ENCODE measurements at regions not wholly inside any gene's neighbourhood (a gene's known extent, or its start where the extent isn't known, plus 50 kb on each side); places are given as distances from the start of the nearest gene placed in this dataset.

GRCh38 chr19:31510635-31511034, 161.4 kb upstream of the TSHZ3 start:
- no peaks in the 10 kb centered on the region for H3K9me3 ChIP-seq
- no peak for DNase-seq (ENCODE audit: extremely low spot score)
- no peak overlapping the region for H3K27ac ChIP-seq (replicated peaks in 1 of 4)
- no peak overlapping the region for H3K4me3 ChIP-seq
- H3K4me1 ChIP-seq = no peaks in the 10 kb centered on the region
- intact Hi-C loops (cut with DNase I) = no loop called here
- H3K27me3 ChIP-seq = peaks cover 0 to 11% (median 0%) of the 10 kb centered on the region in 4 donors
- 89% methylated on average over 10 of the region's 10 CpGs for whole genome bisulfite sequencing
- TF ChIP-seq CTCF (IDR thresholded peaks at IDR 0.05) (no peak), POLR2A (IDR thresholded peaks at IDR 0.05; ENCODE audit: low read depth) (no peak), EP300 (IDR thresholded peaks at IDR 0.05) (no peak), POLR2AphosphoS5 (IDR thresholded peaks at IDR 0.05) (no peak)
- H3K36me3 ChIP-seq = no peaks in the 10 kb centered on the region

GRCh38 chr19:31511098-31511497, 161.9 kb upstream of the TSHZ3 start:
- Histone ChIP-seq H3K27ac (replicated peaks in 1 of 4) (no peak overlapping the region), H3K27me3 (peaks cover 0 to 13% (median 0%) of the 10 kb centered on the region in 4 donors), H3K4me3 (no peak overlapping the region), H3K36me3 (no peaks in the 10 kb centered on the region), H3K9me3 (no peaks in the 10 kb centered on the region), H3K4me1 (no peaks in the 10 kb centered on the region)
- intact Hi-C loops (cut with DNase I) = no loop called here
- TF ChIP-seq CTCF (IDR thresholded peaks at IDR 0.05) (no peak), POLR2A (IDR thresholded peaks at IDR 0.05; ENCODE audit: low read depth) (no peak), POLR2AphosphoS5 (IDR thresholded peaks at IDR 0.05) (no peak), EP300 (IDR thresholded peaks at IDR 0.05) (no peak)
- peak; percentile 85 for DNase-seq (ENCODE audit: extremely low spot score)
- 87% methylated on average over 3 of the region's 3 CpGs for WGBS

- peaks cover 0 to 15% (median 0%) of the 10 kb centered on the region in 4 donors for H3K27me3 ChIP-seq
- no peak overlapping the region for H3K27ac ChIP-seq (replicated peaks in 1 of 4)
- no peak for DNase-seq (ENCODE audit: extremely low spot score)
- no peaks in the 10 kb centered on the region for H3K36me3 ChIP-seq
- 97% methylated on average over 5 of the region's 5 CpGs for WGBS
- no peak for TF ChIP-seq CTCF (IDR thresholded peaks at IDR 0.05)
- no peak for TF ChIP-seq EP300 (IDR thresholded peaks at IDR 0.05)
- no peak for TF ChIP-seq POLR2A (IDR thresholded peaks at IDR 0.05; ENCODE audit: low read depth)
- no peak for TF ChIP-seq POLR2AphosphoS5 (IDR thresholded peaks at IDR 0.05)
- H3K9me3 ChIP-seq = no peaks in the 10 kb centered on the region
- no peaks in the 10 kb centered on the region for H3K4me1 ChIP-seq
- intact Hi-C loops (cut with DNase I) = no loop called here
- no peak overlapping the region for H3K4me3 ChIP-seq
Measured at GRCh38 chr19:31511696-31512095, 162.5 kb upstream of the TSHZ3 start.

- H3K27ac ChIP-seq (replicated peaks in 1 of 4) = no peak overlapping the region
- no peaks in the 10 kb centered on the region for H3K9me3 ChIP-seq
- no peak overlapping the region for H3K4me3 ChIP-seq
- no peak for TF ChIP-seq POLR2AphosphoS5 (IDR thresholded peaks at IDR 0.05)
- TF ChIP-seq POLR2A (IDR thresholded peaks at IDR 0.05; ENCODE audit: low read depth) = no peak
- no peak for TF ChIP-seq CTCF (IDR thresholded peaks at IDR 0.05)
- no peak for TF ChIP-seq EP300 (IDR thresholded peaks at IDR 0.05)
- WGBS = 82% methylated on average over 7 of the region's 10 CpGs
- peaks cover 0 to 15% (median 0%) of the 10 kb centered on the region in 4 donors for H3K27me3 ChIP-seq
- H3K36me3 ChIP-seq = no peaks in the 10 kb centered on the region
- intact Hi-C loops (cut with DNase I) = no loop called here
- peak; percentile 86 for DNase-seq (ENCODE audit: extremely low spot score)
- no peaks in the 10 kb centered on the region for H3K4me1 ChIP-seq
Measured at GRCh38 chr19:31512181-31512970, 163.1 kb upstream of the TSHZ3 start.

Measured in esophagus muscularis mucosa (tissue), 4 donors.